GM21367 (cell line): ENCODE measurements at regions not wholly inside any gene's neighbourhood (a gene's known extent, or its start where the extent isn't known, plus 50 kb on each side); places are given as distances from the start of the nearest gene placed in this dataset.

Experiments
- ATAC-seq: cut with Tn5 transposase; IDR thresholded peaks from one replicate; pipeline ENCODE4 v1.9.1; 2021; ENCODE audit not compliant: unreplicated experiment

DNA sequence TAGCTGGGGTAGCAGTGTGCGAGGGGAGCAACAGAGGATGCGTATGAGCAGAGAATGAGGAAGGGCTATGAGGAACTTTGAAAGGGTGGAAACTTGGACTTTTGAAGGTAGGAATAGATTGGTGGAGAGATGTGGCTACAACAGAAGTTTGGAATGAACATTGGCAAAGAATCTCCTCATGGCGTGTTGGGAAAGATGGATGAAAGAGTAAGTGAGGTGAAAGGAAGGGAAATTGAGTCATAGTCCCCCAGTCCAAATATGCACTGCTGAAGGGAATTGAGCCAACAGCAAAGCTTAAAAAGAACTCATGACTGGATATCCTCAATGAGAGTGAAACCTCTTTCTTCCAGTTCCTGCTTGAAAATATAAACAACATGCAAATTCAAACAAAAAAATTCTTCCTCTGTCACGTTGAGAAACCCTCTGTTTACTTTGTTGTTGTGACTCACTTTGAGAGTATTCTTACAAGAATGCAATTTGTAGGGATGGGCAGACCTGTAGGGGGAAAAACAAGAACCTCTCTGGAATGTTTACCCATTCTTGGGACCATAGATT is 313.2 kb upstream of the KCNJ16 start:
- ATAC-seq = no peak

DNA sequence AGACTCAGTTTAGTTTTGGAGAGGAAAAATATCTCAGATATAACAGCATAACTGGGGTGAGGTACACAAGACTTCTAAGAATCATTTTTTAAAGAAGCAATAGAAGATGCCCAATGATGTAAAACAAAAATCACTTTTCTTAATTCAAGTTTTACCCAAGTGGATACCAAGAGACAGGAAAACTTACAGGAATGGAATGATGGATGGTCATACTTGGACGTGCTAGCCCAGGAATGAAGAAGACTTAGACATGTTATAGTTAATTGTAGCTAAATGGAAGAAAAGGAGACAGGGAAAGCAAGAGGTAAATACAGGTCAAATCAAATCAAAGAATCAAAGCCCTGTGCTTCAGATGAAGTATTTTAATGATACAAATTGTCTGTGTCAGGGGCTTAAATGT is 312.7 kb upstream of the KCNJ16 start:
- ATAC-seq = no peak

DNA sequence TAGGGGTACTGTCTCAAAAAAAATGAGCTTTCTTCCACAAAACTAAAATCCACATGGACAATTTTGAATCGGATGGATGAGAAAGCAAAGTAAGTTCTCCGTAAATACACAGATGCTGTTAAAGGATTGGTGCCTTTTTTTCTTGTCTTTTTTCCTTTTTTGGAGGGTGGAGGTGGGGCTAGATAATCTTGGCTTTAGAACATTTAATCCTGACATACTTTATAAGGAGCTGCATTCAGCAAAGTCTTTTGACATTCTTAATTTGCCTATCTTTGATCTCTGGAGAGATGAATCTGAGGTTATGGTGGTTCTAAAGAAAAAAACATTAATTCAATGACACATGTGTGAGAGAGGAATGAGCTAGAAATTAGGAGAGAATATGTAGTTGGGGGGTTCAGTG is 312.3 kb upstream of the KCNJ16 start:
- ATAC-seq = no peak

DNA sequence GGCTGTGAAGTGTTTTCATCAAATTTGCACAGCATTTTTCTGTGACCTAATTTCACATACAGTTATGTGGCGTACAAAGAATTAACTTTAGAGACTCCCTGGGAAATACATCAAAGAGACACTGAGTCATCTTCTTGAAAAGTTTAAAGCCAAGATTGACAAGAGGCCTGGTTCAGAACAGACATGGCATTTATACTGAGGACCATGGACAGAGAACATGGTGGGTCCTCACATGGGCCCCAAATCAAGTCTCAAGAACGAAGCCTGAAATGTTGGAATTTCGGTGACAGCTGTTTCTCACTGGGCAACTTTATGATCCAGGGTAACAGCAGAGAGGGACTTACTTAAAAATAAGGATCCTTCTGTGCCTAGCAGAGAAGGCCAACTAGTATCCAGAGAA is 311.5 kb upstream of the KCNJ16 start:
- no peak for ATAC-seq

DNA sequence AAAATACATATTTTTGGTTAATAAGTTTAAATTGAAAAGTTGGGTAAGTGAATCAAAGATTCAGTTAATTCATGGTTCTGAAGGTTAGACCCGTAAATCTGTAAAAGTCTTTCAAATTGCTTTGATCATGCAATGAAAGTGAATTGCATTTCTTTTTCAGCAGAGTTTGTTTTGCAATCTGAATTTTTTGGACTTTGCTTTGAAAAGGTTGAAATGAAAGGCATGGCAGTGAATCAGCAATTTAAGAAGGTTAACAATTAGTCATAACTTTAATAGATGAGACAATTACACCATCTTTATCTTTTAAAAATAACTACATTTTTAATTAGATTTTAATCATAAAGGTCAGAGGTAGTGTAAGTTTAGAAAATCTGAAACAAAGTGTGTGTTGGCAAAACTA is 310.9 kb upstream of the KCNJ16 start:
- ATAC-seq = no peak

DNA sequence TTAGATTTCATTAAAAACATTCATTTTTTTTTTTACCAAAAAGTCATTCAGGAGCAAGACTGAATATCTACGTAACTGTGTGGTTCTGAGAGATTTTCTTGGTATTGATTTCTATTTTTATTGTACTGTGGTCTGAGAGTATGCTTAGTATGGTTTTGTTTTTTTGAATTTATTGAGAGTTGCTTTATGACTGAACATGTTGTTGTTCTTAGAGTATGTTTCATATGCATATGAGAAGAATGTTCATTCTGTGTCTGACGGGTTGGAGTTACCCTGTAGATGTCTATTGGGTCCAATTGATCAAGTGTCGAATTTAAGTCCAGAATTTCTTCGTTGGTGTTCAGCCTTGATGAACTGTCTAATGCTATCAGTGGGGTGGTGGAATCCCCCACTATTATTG is 306.0 kb upstream of the KCNJ16 start:
- no peak for ATAC-seq

DNA sequence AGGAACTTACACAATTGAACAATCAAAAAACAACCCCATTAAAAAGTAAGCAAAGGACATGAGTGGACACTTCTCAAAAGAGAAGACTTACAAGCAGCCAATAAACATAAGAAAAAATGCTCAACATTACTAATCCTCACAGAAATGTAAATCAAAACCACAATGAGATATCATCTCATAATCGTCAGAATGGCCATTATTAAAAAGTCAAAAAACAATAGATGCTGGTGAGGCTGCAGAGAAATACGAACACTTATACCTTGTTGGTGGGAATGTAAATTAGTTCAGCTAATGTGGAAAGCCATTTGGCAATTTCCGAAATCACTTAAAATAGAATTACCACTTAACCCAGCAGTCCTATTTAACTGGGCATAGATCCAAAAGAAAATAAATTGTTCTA is 301.9 kb upstream of the KCNJ16 start:
- no peak for ATAC-seq

DNA sequence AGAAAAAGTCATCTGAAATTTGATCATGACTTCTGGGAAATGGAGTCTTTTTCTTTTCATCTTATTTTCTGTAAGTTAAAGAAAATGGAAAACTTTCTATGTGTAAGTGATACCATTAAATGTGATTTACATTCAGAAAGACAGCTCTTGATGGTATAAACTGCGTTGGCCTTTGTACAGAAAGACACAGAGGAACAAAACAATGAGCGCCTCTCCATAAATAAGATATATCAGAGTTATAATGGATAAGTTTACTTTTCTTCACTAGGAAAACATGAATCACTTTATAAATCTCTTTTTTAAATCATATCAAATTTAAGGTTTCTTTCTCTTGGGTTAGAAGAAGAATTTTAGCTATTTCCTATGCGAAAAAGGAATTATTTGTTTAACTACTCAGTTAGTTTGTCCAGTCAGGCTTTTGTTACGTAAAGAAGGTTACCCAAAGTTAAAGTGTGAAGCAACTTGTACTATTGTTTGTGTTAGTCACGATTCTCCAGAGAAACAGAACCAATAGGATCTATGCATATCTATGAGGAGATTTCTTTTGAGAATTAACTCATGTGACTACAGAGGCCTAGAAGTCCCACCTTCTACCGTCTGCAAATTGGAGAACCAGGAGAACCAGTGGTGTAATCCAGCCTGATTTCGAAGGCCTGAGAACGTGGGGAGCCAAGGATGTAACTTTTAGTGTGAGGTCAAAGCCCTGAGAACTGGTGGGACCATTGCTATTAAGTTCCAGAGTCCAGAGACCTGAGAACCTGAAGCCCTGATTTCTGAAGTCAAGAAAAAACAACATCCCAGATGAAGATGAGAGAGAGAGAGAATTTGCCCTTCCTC is 295.4 kb upstream of the KCNJ16 start:
- no peak for ATAC-seq

DNA sequence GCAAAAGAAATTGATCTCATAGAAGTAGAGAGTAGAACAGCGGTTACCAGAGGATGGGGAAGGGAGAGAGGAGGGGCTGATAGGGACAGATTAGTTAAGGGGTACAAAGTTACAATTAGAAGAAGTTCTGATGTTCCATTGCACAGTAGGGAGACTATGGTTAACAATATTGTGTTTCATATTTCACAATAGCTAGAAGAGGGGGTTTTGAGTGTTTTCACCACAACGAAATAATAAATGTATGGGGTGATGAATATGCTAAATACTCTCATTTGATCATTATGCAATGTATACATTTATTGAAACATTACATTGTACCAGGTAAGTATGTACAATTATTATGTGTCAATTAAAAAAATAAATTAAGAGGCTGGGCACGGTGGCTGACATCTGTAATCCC is 291.2 kb upstream of the KCNJ16 start:
- no peak for ATAC-seq

DNA sequence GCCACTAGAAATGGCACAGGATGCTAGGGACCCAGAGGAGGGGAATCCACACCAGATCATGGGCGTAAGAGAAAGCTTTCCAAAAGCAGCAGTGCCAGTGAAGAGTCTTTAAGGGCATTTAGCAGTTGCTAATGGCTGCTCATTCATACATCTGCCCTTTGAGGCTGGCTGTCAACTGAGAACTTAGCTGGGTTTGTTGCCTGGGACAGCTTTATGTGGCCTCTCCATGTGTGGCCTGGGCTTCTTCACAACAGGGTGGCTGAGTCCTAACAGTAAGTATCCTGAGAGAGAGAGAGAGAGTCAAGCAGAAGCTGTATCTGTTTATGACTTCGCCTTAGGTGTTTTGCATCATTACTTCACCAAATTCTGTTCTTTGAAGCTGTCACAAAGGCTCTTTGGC is 286.1 kb upstream of the KCNJ16 start:
- no peak for ATAC-seq

DNA sequence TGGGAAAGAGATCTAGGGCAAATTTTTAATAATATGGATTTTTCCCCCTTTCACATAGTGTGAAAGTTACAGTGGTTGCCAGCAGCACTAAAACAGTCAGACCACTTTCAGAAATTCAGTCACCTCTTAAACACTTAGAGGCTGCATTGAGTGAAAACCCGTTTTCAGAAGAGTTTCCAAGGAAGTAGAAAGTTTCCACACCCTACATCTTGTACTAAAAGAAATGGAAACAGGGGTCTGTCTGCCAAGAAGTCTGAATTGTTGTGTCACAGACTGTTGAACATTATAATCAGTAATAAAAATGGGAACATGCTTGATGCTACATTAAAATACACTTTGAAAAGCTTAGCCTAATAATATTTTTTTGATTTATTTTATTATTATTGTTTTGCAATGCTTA is 278.9 kb upstream of the KCNJ16 start:
- ATAC-seq = no peak

DNA sequence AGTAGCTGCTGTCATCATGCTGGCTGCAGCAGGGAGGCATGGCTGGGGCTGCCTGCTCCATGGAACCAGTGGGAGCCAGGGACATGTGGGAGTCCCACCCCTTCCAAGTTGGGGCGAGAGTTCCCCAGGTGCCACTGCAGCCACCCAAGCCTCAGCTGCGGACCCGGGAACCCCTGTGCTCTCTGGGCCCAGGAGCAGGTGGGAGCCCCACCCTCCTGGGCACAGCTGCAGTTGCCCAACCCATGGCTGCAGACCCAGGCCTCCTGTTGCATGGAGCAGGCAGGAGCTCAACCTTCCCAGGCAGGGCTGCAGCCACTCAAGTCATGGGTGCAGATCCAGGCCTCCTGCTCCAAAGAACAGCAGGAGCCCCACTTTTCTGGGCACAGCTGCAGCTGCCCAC is 274.2 kb upstream of the KCNJ16 start:
- ATAC-seq = no peak

DNA sequence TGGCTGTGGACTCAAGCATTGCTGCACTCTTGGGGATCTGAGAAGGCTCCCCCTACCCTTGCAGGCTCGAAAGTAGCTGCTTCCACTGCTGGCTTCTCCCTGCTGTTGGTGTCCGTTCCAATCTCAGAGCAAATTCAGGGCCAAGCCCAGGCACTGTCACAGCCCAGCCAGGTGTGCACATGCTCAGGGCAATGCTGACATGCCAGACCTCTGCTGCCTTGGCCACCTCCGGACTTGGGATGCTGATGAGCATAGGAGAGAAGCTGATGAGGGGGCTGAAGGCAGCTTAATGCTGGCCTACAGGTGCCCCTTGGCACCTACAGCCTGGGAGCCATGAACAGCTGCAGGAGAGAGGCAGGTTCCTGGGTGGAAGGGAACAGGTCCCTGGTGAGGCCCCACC is 273.7 kb upstream of the KCNJ16 start:
- no peak for ATAC-seq

DNA sequence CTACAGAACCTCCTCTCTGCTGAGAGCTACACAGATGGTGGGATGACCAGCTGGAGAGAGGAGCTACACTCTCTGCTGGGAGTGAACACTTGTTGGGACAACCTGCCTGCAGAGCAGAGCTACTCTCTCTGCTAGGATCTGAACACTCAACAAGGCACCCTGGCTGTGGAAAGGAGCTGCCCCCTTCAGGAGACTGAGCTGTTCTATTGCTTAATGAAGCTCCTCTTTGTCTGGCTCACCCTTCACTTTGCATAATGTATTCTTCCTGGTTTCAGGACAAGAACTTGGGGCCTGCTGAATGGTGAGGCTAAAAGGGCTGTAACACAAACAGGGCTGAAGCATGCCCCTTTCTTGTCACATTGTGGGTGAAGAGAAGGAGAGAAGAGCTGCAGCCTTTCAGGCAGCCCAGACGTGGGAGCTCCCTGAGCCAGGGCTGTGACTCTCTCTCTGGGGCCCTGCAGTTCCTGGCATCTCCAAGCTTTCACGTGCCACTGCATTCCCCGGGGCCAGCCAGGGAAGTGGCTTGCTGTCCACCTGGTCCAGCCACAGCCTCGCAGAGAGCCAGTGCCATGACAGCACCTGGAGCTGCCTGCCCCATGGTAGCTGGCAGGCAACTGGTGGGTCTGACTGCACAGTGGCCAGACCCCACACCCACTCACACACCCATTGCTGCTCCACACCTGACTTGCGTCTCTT is 272.8 kb upstream of the KCNJ16 start:
- ATAC-seq = no peak

DNA sequence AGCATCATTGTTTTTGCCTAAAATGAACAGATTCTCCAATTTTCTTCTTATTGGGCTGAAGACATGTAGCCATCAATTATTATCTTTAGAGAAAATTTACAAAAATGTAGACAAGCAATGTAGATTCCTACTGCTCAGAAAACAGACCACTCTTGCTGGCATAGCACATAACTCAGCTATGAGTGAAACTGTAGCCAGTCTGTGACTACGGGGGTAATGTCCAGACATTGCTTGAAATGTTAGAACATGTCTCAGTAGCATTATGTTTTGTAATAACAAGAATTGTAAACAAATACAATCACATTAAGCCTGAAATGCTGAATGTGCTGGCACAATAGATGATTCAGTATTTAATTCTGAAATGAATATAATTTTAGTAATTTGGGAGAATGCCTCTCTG is 265.7 kb upstream of the KCNJ16 start:
- ATAC-seq = no peak

DNA sequence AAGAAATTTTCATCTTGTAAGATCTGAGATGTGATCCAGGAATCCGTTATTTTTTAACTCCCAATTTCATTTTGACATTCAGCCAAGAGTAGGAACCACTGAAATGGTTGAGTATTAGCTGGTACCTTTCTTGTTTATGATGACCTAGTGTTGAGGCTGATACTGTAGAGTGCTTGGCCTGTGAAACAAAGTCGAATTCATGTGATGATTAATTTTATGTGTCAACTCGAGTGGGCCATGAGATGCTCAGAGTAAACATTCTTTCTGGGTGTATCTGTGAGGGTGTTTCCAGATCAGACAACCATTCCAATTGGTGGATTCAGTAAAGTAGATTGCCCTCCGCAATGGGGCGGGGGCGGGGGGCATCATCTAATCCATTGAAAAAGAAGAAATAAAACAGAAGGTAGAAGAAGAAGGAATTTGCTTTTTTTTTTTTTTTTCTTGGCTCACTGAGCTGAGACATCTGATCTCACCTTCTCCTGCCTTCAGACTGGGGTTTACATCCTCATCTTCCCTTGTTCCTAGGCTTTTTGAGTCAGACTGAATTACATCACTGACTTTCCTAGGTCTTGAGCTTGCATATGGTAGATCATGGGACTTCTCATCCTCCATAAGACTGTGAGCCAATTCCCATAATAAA is 264.6 kb upstream of the KCNJ16 start:
- no peak for ATAC-seq

DNA sequence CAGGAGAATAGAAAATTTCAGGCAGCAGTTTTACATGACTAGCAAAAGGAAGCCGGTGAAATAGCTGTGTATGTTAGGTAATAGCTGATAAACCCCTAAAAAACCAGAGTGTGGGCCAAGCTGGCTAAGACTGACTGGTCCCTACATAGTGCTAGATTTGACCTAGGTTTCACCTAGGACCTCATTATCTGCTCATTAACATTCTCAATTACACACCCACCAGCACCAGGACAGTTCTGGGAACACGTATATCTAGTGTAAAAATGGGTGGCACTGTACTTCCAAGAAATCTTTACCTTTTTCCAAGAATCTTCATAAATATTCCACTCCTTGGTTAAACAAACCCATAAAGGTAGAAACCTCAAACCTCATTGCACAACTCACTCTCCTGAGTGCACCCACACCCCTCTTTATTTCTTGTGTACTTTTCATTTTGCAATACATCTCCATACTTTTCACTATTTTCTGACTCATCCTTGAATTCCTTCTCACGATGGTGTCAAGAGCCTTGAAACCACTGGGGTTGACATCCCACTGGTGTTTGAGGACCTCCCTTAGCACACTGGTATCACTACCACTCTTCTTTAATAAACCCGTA is 262.7 kb upstream of the KCNJ16 start:
- no peak for ATAC-seq

DNA sequence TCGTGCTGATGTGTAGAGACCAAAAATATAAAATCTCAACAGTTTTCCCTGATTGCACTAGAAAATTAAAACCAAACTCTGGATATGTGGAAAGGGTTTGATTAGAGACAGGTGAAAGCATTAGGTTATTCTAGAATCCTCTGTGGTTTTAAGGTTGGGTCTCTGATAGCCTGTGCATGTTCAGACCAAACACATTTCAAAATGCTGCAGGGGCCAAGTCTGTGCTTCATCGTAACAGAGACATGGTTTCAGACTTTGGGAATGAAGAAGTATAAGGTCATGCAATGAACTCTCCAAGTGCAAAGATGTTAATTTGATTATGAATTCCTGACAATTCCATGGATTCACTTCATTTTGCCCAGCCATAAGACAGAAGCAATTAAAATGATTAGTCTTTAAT is 261.0 kb upstream of the KCNJ16 start:
- ATAC-seq = no peak

DNA sequence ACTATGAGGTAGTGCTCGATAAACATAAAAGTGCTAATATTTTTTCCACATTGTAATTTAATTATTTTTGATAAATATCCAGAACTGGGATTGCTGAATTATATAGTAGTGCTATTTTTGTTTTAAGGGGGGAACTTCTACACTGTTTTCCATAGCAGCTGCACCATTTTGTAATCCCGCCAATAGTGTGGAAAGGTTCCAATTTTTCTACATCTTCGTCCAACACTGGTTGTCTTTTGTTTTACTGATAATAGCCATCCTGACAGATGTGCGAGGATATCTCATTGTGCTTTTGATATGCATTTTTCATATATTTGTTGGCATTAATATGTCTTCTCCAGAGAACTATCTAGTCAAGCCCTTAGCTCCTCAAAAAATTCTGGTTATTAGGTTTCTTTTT is 259.6 kb upstream of the KCNJ16 start:
- ATAC-seq = no peak

DNA sequence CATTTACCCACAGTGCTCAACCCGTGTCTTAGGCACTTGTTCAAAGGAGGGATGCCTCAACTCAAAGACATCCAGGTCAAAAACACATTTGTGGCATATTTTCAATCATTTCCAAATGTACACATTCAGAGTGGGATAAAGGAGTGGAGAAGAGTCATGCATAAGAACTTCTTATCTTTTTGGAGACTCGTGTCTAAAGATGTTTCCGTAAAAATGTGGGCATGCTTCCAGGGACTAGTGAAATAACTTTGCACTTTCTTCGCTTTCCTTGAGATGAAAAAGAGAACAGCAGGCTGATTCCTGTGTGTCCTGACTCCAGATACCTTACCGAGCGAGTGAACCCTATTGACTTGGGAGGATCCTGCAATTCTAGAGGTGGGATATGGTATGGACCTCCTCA is 256.6 kb upstream of the KCNJ16 start:
- no peak for ATAC-seq

DNA sequence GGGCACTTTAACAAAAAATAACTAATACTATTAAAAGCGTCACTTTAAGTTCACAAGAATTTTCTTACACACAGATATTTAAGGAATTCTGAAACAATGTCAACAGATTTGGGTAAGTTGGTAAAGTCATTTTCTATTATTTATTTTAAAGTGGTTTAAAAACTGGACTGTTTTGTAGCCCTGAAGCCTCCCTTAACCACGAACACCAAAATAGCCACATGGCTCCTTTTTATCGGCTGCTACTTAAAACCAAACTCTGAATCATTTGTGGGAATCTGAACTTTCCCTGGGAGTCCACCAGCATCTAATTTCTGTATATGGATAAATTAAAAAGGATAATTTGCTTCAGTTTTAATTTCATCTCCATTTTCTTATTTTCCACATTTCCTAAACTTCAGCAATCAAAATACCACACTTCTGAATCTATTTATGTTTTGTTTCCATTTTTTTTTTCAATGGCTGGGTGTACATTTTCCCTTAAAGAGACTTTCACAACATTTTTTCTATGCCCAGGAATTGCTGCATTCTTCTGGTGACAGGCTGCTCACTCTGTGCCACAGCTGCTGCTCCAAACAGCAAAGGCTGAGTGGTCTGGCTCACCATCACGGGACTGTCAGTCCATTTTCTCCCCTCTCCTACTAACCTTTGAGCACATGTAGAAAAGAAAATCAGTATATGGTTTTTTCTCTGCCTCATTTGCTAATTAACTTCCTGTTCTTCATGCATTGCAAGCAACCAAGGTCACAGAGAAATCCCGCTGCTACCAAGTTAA is 255.5 kb upstream of the KCNJ16 start:
- no peak for ATAC-seq
